ENCODE measurements at regions not wholly inside any gene's neighbourhood (a gene's known extent, or its start where the extent isn't known, plus 50 kb on each side); places are given as distances from the start of the nearest gene placed in this dataset.

DNA sequence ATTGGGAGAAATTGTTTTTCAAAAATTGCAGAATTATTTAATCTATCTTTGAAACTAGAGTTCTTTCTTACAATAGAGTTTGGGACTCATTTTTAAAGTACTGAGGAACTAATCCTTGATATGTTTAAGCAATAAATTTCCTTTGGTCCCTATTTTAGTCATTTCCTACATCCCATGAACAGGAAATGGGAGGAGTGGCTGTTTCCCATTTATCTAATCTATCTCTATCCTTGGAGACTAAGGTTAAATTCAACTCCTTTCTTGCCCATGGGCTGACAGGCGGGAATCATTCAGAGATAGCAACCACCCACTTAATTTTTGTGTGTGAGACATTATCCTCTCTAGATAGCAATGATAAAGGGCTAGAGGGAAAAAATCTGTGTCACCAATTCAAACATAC lies 131.6 kb upstream of the EMCN start:
- ChIA-PET POLR2A (no interaction called here), CTCF (no interaction called here)
- DNase-seq (ENCODE audit: low read depth, low spot score), result no peak
- no peak overlapping the region for H3K4me3 ChIP-seq (ENCODE audit: low read depth, low read length)
- TF ChIP-seq CTCF (IDR thresholded peaks at IDR 0.05; ENCODE audit: insufficient read depth, low read length, missing control alignments), result no peak

GRCh38 chr4:100644150-100644549 lies 126.3 kb upstream of the EMCN start:
- DNase-seq (ENCODE audit: low read depth, low spot score), result no peak
- CTCF ChIA-PET, result no interaction called here
- no peak overlapping the region for H3K4me3 ChIP-seq (ENCODE audit: low read depth, low read length)
- POLR2A ChIA-PET, result no interaction called here
- TF ChIP-seq CTCF (IDR thresholded peaks at IDR 0.05; ENCODE audit: insufficient read depth, low read length, missing control alignments), result no peak

DNA sequence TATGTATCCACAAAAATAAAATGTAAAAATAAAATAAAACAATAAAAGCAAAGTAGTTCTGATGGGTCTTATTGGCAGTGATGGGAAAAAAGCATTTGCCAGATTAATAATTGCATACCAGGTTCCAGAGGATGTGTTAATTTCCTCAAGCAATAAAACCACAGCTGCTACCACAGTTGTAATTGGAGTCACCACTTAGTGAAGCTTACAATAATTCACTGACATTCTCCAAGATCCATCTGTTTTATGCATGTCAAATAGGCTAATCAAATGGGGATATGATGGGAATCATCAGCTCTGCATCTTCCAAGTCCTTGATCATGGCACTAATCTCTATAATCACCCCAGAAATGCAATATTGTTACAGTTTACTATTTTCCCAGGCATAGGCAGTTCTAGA lies 123.5 kb upstream of the EMCN start:
- CTCF ChIA-PET, result no interaction called here
- no peak overlapping the region for H3K4me3 ChIP-seq (ENCODE audit: low read depth, low read length)
- DNase-seq (ENCODE audit: low read depth, low spot score), result no peak
- POLR2A ChIA-PET, result no interaction called here
- TF ChIP-seq CTCF (IDR thresholded peaks at IDR 0.05; ENCODE audit: insufficient read depth, low read length, missing control alignments), result no peak

DNA sequence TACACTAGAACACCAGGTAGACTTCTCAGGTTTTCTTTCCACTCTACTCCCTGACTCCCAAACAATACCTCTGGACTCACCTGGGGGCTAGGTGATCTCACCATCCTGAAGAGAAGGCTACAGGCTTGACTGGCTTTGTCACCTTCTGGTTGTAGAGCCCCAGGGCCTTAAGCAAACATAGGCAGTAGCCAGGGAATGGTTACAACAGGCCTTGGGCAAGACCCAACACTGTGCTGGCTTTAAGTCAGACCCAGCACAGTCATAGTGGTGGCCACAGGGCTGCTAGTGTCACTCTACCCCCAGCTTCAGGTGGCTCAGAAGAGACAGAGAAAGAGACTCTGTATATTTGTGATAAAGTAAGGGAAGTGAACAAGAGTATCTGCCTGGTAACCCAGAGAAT lies 118.1 kb upstream of the EMCN start:
- no peak overlapping the region for H3K4me3 ChIP-seq (ENCODE audit: low read depth, low read length)
- POLR2A ChIA-PET, result no interaction called here
- no peak for DNase-seq (ENCODE audit: low read depth, low spot score)
- CTCF ChIA-PET, result no interaction called here
- no peak for TF ChIP-seq CTCF (IDR thresholded peaks at IDR 0.05; ENCODE audit: insufficient read depth, low read length, missing control alignments)

DNA sequence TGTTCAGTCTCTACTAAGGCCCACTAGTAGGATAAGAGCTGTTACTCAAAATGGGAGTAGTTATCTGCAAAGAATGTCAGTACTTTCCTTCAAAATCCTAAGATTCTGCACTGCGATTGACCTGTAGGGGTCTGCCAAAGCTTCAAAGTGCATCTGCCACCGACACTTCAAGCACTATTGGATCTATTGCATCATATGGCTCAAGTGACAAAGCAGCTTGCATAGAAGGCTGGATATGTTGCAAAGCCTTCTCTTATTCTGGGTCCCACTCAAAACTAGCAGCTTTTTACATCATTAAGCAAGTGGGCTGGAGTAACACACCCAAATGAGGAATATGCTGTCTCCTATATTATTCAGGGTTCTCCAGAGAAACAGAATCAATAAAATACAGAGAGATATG lies 115.4 kb upstream of the EMCN start:
- no peak overlapping the region for H3K4me3 ChIP-seq (ENCODE audit: low read depth, low read length)
- DNase-seq (ENCODE audit: low read depth, low spot score), result no peak
- ChIA-PET POLR2A (no interaction called here), CTCF (no interaction called here)
- no peak for TF ChIP-seq CTCF (IDR thresholded peaks at IDR 0.05; ENCODE audit: insufficient read depth, low read length, missing control alignments)

GRCh38 chr4:100632163-100632562 lies 114.3 kb upstream of the EMCN start:
- no peak overlapping the region for H3K4me3 ChIP-seq (ENCODE audit: low read depth, low read length)
- POLR2A ChIA-PET, result no interaction called here
- no peak for TF ChIP-seq CTCF (IDR thresholded peaks at IDR 0.05; ENCODE audit: insufficient read depth, low read length, missing control alignments)
- CTCF ChIA-PET, result no interaction called here
- DNase-seq (ENCODE audit: low read depth, low spot score), result no peak
